ENCODE measurements at regions not wholly inside any gene's neighbourhood (a gene's known extent, or its start where the extent isn't known, plus 50 kb on each side); places are given as distances from the start of the nearest gene placed in this dataset.
A peak's percentile ranks its signal among the peaks of the same experiment; 100 is the strongest.

GRCh38 chr18:1575084-1575483 lies 670.4 kb downstream of the ADCYAP1 start:
- CTCF ChIA-PET, result no interaction called here
- no peak for DNase-seq
- no peaks in the 10 kb centered on the region for H3K27me3 ChIP-seq (replicated peaks in 2 of 5; ENCODE audit: control insufficient read depth in 4 of 5, insufficient read depth in 5 of 5, low read length in 4 of 5)
- WGBS (ENCODE audit: insufficient coverage), result no CpG with 5 or more reads among the region's 3 CpGs
- POLR2A ChIA-PET, result no interaction called here
- H3K27ac ChIP-seq (ENCODE audit: insufficient read depth in 1 of 2, low read depth in 1 of 2, low read length in 2 of 2, poor library complexity in 1 of 2, severe bottlenecking in 2 of 2), result no peak overlapping the region
- H3K9me3 ChIP-seq (ENCODE audit: control extremely low read depth in 1 of 5, control insufficient read depth in 4 of 5, insufficient read depth in 2 of 5, low read depth in 1 of 5, low read length in 4 of 5), result no peaks in the 10 kb centered on the region
- no peak overlapping the region for H3K4me3 ChIP-seq (ENCODE audit: control insufficient read depth in 1 of 7, extremely low read depth in 1 of 7, insufficient read depth in 4 of 7, low read depth in 2 of 7, low read length in 6 of 7)
- H3K36me3 ChIP-seq (ENCODE audit: control insufficient read depth in 4 of 4, insufficient read depth in 4 of 4, low read length in 3 of 4), result no peaks in the 10 kb centered on the region
- peaks cover 0 to 25% (median 8%) of the 10 kb centered on the region in 4 experiments for H3K4me1 ChIP-seq (ENCODE audit: control extremely low read depth in 1 of 4, control insufficient read depth in 4 of 4, insufficient read depth in 4 of 4, low read length in 3 of 4)

- ChIA-PET CTCF (no interaction called here), POLR2A (no interaction called here)
- peak overlapping the region in 1 of 7 experiments; percentile 17 for H3K4me3 ChIP-seq (ENCODE audit: control insufficient read depth in 1 of 7, extremely low read depth in 1 of 7, insufficient read depth in 4 of 7, low read depth in 2 of 7, low read length in 6 of 7)
- 43% methylated on average over 6 of the region's 6 CpGs for WGBS (ENCODE audit: insufficient coverage)
- no peak overlapping the region for H3K27ac ChIP-seq (ENCODE audit: insufficient read depth in 1 of 2, low read depth in 1 of 2, low read length in 2 of 2, poor library complexity in 1 of 2, severe bottlenecking in 2 of 2)
- H3K9me3 ChIP-seq (ENCODE audit: control extremely low read depth in 1 of 5, control insufficient read depth in 4 of 5, insufficient read depth in 2 of 5, low read depth in 1 of 5, low read length in 4 of 5), result no peaks in the 10 kb centered on the region
- H3K4me1 ChIP-seq (ENCODE audit: control extremely low read depth in 1 of 4, control insufficient read depth in 4 of 4, insufficient read depth in 4 of 4, low read length in 3 of 4), result peaks cover 0 to 27% (median 9%) of the 10 kb centered on the region in 4 experiments
- no peaks in the 10 kb centered on the region for H3K27me3 ChIP-seq (replicated peaks in 2 of 5; ENCODE audit: control insufficient read depth in 4 of 5, insufficient read depth in 5 of 5, low read length in 4 of 5)
- H3K36me3 ChIP-seq (ENCODE audit: control insufficient read depth in 4 of 4, insufficient read depth in 4 of 4, low read length in 3 of 4), result no peaks in the 10 kb centered on the region
- DNase-seq, result peak; percentile 30 to 86 (median 84)
Observed at GRCh38 chr18:1578505-1578904, 673.8 kb downstream of the ADCYAP1 start.

GRCh38 chr18:1581581-1581980 lies 676.9 kb downstream of the ADCYAP1 start:
- 100% methylated on average over 1 of the region's 1 CpG for WGBS (ENCODE audit: insufficient coverage)

GRCh38 chr18:1585881-1586488 lies 681.3 kb downstream of the ADCYAP1 start:
- Histone ChIP-seq H3K4me3 (ENCODE audit: control insufficient read depth in 1 of 7, extremely low read depth in 1 of 7, insufficient read depth in 4 of 7, low read depth in 2 of 7, low read length in 6 of 7) (no peak overlapping the region), H3K9me3 (ENCODE audit: control extremely low read depth in 1 of 5, control insufficient read depth in 4 of 5, insufficient read depth in 2 of 5, low read depth in 1 of 5, low read length in 4 of 5) (no peaks in the 10 kb centered on the region), H3K36me3 (ENCODE audit: control insufficient read depth in 4 of 4, insufficient read depth in 4 of 4, low read length in 3 of 4) (no peaks in the 10 kb centered on the region), H3K27ac (ENCODE audit: insufficient read depth in 1 of 2, low read depth in 1 of 2, low read length in 2 of 2, poor library complexity in 1 of 2, severe bottlenecking in 2 of 2) (no peak overlapping the region), H3K4me1 (ENCODE audit: control extremely low read depth in 1 of 4, control insufficient read depth in 4 of 4, insufficient read depth in 4 of 4, low read length in 3 of 4) (peaks cover 0 to 2% (median 0%) of the 10 kb centered on the region in 4 experiments), H3K27me3 (replicated peaks in 2 of 5; ENCODE audit: control insufficient read depth in 4 of 5, insufficient read depth in 5 of 5, low read length in 4 of 5) (no peaks in the 10 kb centered on the region)
- ChIA-PET POLR2A (no interaction called here), CTCF (interaction anchor here (0.7 to 1.5 kb wide), 3 partner anchors 12 to 536 kb away, joined by 3 to 4 read pairs (median 4); no protein-coding TSS in a partner anchor)
- peak; percentile 26 to 67 (median 58) for DNase-seq
- 11% methylated on average over 5 of the region's 7 CpGs for WGBS (ENCODE audit: insufficient coverage)

More at GRCh38 chr18:1581581-1581980, 676.9 kb downstream of the ADCYAP1 start:
- Histone ChIP-seq H3K27me3 (replicated peaks in 2 of 5; ENCODE audit: control insufficient read depth in 4 of 5, insufficient read depth in 5 of 5, low read length in 4 of 5) (no peaks in the 10 kb centered on the region), H3K9me3 (ENCODE audit: control extremely low read depth in 1 of 5, control insufficient read depth in 4 of 5, insufficient read depth in 2 of 5, low read depth in 1 of 5, low read length in 4 of 5) (no peaks in the 10 kb centered on the region), H3K4me1 (ENCODE audit: control extremely low read depth in 1 of 4, control insufficient read depth in 4 of 4, insufficient read depth in 4 of 4, low read length in 3 of 4) (peaks cover 0 to 27% (median 9%) of the 10 kb centered on the region in 4 experiments), H3K27ac (ENCODE audit: insufficient read depth in 1 of 2, low read depth in 1 of 2, low read length in 2 of 2, poor library complexity in 1 of 2, severe bottlenecking in 2 of 2) (no peak overlapping the region), H3K4me3 (ENCODE audit: control insufficient read depth in 1 of 7, extremely low read depth in 1 of 7, insufficient read depth in 4 of 7, low read depth in 2 of 7, low read length in 6 of 7) (no peak overlapping the region), H3K36me3 (ENCODE audit: control insufficient read depth in 4 of 4, insufficient read depth in 4 of 4, low read length in 3 of 4) (no peaks in the 10 kb centered on the region)
- ChIA-PET CTCF (interaction anchor here (0.6 kb wide), 1 partner anchor 716 kb away, joined by 4 read pairs; no protein-coding TSS in a partner anchor), POLR2A (no interaction called here)
- DNase-seq, result no peak

GRCh38 chr18:1593091-1593490 lies 688.4 kb downstream of the ADCYAP1 start:
- POLR2A ChIA-PET, result no interaction called here
- Histone ChIP-seq H3K36me3 (ENCODE audit: control insufficient read depth in 4 of 4, insufficient read depth in 4 of 4, low read length in 3 of 4) (no peaks in the 10 kb centered on the region), H3K4me3 (ENCODE audit: control insufficient read depth in 1 of 7, extremely low read depth in 1 of 7, insufficient read depth in 4 of 7, low read depth in 2 of 7, low read length in 6 of 7) (no peak overlapping the region), H3K27ac (ENCODE audit: insufficient read depth in 1 of 2, low read depth in 1 of 2, low read length in 2 of 2, poor library complexity in 1 of 2, severe bottlenecking in 2 of 2) (no peak overlapping the region), H3K9me3 (ENCODE audit: control extremely low read depth in 1 of 5, control insufficient read depth in 4 of 5, insufficient read depth in 2 of 5, low read depth in 1 of 5, low read length in 4 of 5) (no peaks in the 10 kb centered on the region), H3K4me1 (ENCODE audit: control extremely low read depth in 1 of 4, control insufficient read depth in 4 of 4, insufficient read depth in 4 of 4, low read length in 3 of 4) (no peaks in the 10 kb centered on the region), H3K27me3 (replicated peaks in 2 of 5; ENCODE audit: control insufficient read depth in 4 of 5, insufficient read depth in 5 of 5, low read length in 4 of 5) (no peaks in the 10 kb centered on the region)
- WGBS (ENCODE audit: insufficient coverage), result 80% methylated on average over 1 of the region's 3 CpGs
- DNase-seq, result no peak
- CTCF ChIA-PET, result no interaction called here

GRCh38 chr18:1595195-1595594 lies 690.5 kb downstream of the ADCYAP1 start:
- ChIA-PET POLR2A (no interaction called here), CTCF (no interaction called here)
- H3K9me3 ChIP-seq (ENCODE audit: control extremely low read depth in 1 of 5, control insufficient read depth in 4 of 5, insufficient read depth in 2 of 5, low read depth in 1 of 5, low read length in 4 of 5), result no peaks in the 10 kb centered on the region
- no peak overlapping the region for H3K27ac ChIP-seq (ENCODE audit: insufficient read depth in 1 of 2, low read depth in 1 of 2, low read length in 2 of 2, poor library complexity in 1 of 2, severe bottlenecking in 2 of 2)
- no CpG with 5 or more reads among the region's 1 CpG for WGBS (ENCODE audit: insufficient coverage)
- H3K4me3 ChIP-seq (ENCODE audit: control insufficient read depth in 1 of 7, extremely low read depth in 1 of 7, insufficient read depth in 4 of 7, low read depth in 2 of 7, low read length in 6 of 7), result no peak overlapping the region
- H3K27me3 ChIP-seq (replicated peaks in 2 of 5; ENCODE audit: control insufficient read depth in 4 of 5, insufficient read depth in 5 of 5, low read length in 4 of 5), result no peaks in the 10 kb centered on the region
- peaks cover 0 to 15% (median 0%) of the 10 kb centered on the region in 4 experiments for H3K4me1 ChIP-seq (ENCODE audit: control extremely low read depth in 1 of 4, control insufficient read depth in 4 of 4, insufficient read depth in 4 of 4, low read length in 3 of 4)
- H3K36me3 ChIP-seq (ENCODE audit: control insufficient read depth in 4 of 4, insufficient read depth in 4 of 4, low read length in 3 of 4), result no peaks in the 10 kb centered on the region
- no peak for DNase-seq

DNA sequence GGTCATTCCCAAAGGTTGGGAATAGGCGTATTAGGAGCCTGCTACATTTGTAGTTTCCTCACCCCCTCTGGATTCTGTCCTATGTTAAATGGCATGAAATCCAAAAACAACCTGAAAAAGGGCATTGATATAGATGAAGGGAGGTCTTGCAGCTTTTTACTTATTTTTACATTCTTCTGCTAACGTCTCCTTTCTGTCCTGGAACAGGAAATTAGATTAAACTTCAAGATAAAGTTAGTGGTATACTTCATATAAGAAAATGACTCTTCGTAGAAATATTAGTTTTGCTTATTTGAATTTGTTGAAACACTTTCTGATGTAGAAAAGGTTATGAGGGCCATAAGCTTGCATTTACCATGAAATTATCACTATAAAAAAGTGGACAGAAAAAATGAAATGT lies 694.5 kb downstream of the ADCYAP1 start:
- peak overlapping the region in 2 of 7 experiments; percentile 6 to 33 for H3K4me3 ChIP-seq (ENCODE audit: control insufficient read depth in 1 of 7, extremely low read depth in 1 of 7, insufficient read depth in 4 of 7, low read depth in 2 of 7, low read length in 6 of 7)
- H3K36me3 ChIP-seq (ENCODE audit: control insufficient read depth in 4 of 4, insufficient read depth in 4 of 4, low read length in 3 of 4), result no peaks in the 10 kb centered on the region
- no peaks in the 10 kb centered on the region for H3K27me3 ChIP-seq (replicated peaks in 2 of 5; ENCODE audit: control insufficient read depth in 4 of 5, insufficient read depth in 5 of 5, low read length in 4 of 5)
- no peaks in the 10 kb centered on the region for H3K9me3 ChIP-seq (ENCODE audit: control extremely low read depth in 1 of 5, control insufficient read depth in 4 of 5, insufficient read depth in 2 of 5, low read depth in 1 of 5, low read length in 4 of 5)
- H3K4me1 ChIP-seq (ENCODE audit: control extremely low read depth in 1 of 4, control insufficient read depth in 4 of 4, insufficient read depth in 4 of 4, low read length in 3 of 4), result peaks cover 0 to 15% (median 0%) of the 10 kb centered on the region in 4 experiments
- DNase-seq, result peak; percentile 6 to 62 (median 16)
- CTCF ChIA-PET, result no interaction called here
- WGBS (ENCODE audit: insufficient coverage), result 33% methylated on average over 1 of the region's 3 CpGs
- POLR2A ChIA-PET, result no interaction called here
- H3K27ac ChIP-seq (ENCODE audit: insufficient read depth in 1 of 2, low read depth in 1 of 2, low read length in 2 of 2, poor library complexity in 1 of 2, severe bottlenecking in 2 of 2), result no peak overlapping the region
